Mammary epithelial cell (primary cell): ENCODE measurements at regions not wholly inside any gene's neighbourhood (a gene's known extent, or its start where the extent isn't known, plus 50 kb on each side); places are given as distances from the start of the nearest gene placed in this dataset.
"Not testable (repeated sequence)": the region's sequence is repeated elsewhere in the genome, so short reads cannot be mapped to it uniquely, and the experiment has no call there.

Source experiments
- EZH2 ChIP-seq: IDR thresholded peaks from 2 replicates; pipeline ENCODE4 v1.6.1; 2012; ENCODE audit warnings: low read length, inconsistent platforms, borderline replicate concordance
- TF ChIP-seq, protein P1 (sequence below), 2 donors: IDR thresholded peaks in 1 of 2; conservative IDR thresholded peaks in 1 of 2; 2 replicates each; pipeline ENCODE4 v1.5.1; 2011 to 2012; ENCODE audit warnings: inconsistent platforms in 2 of 2, low read length in 2 of 2, mild to moderate bottlenecking in 2 of 2, control low read depth in 1 of 2, low read depth in 1 of 2; ENCODE audit not compliant: insufficient read depth in 1 of 2; ENCODE audit errors: extremely low read depth in 1 of 2

- TF ChIP-seq, protein P1, sequence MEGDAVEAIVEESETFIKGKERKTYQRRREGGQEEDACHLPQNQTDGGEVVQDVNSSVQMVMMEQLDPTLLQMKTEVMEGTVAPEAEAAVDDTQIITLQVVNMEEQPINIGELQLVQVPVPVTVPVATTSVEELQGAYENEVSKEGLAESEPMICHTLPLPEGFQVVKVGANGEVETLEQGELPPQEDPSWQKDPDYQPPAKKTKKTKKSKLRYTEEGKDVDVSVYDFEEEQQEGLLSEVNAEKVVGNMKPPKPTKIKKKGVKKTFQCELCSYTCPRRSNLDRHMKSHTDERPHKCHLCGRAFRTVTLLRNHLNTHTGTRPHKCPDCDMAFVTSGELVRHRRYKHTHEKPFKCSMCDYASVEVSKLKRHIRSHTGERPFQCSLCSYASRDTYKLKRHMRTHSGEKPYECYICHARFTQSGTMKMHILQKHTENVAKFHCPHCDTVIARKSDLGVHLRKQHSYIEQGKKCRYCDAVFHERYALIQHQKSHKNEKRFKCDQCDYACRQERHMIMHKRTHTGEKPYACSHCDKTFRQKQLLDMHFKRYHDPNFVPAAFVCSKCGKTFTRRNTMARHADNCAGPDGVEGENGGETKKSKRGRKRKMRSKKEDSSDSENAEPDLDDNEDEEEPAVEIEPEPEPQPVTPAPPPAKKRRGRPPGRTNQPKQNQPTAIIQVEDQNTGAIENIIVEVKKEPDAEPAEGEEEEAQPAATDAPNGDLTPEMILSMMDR (conservative IDR thresholded peaks at IDR 0.05 in 1 of 2, IDR thresholded peaks at IDR 0.05 in 1 of 2; ENCODE audit: extremely low read depth in 1 of 2, insufficient read depth in 1 of 2, low read depth in 1 of 2, low read length in 2 of 2): not testable (repeated sequence)
- not testable (repeated sequence) for TF ChIP-seq EZH2
Observed at GRCh38 chr21:31583937-31584336, 75.6 kb upstream of the SOD1 start.
